ENCODE measurements at regions not wholly inside any gene's neighbourhood (a gene's known extent, or its start where the extent isn't known, plus 50 kb on each side); places are given as distances from the start of the nearest gene placed in this dataset.
A peak's percentile ranks its signal among the peaks of the same experiment; 100 is the strongest.

GRCh38 chr13:71964491-71965100, 97.6 kb upstream of the DACH1 start:
- peak overlapping the region in 3 of 6 donors; percentile 7 to 78 (median 46) for H3K27ac Mint-ChIP-seq
- H3K36me3 Mint-ChIP-seq = no peaks in the 10 kb centered on the region
- H3K4me3 Mint-ChIP-seq = peak overlapping the region; percentile 53 to 81 (median 72)
- peaks cover 0 to 8% (median 3%) of the 10 kb centered on the region in 6 donors for H3K9me3 Mint-ChIP-seq
- DNase-seq = no peak
- peaks cover 3 to 7% of the 10 kb centered on the region in 2 donors for H3K4me1 Mint-ChIP-seq
- H3K27me3 Mint-ChIP-seq (ENCODE audit: low read depth in 3 of 3) = no peaks in the 10 kb centered on the region

- Mint-ChIP-seq H3K36me3 (no peaks in the 10 kb centered on the region), H3K4me1 (peaks cover 3 to 7% of the 10 kb centered on the region in 2 donors)
Measured at GRCh38 chr13:71962735-71963134, 95.7 kb upstream of the DACH1 start.

GRCh38 chr13:71962126-71962525, 95.1 kb upstream of the DACH1 start:
- DNase-seq = no peak
- Mint-ChIP-seq H3K4me3 (no peak overlapping the region), H3K9me3 (peaks cover 0 to 8% (median 2%) of the 10 kb centered on the region in 6 donors), H3K27ac (no peak overlapping the region), H3K4me1 (peaks cover 3 to 7% of the 10 kb centered on the region in 2 donors), H3K36me3 (no peaks in the 10 kb centered on the region), H3K27me3 (ENCODE audit: low read depth in 3 of 3) (no peaks in the 10 kb centered on the region)

More at GRCh38 chr13:71962735-71963134, 95.7 kb upstream of the DACH1 start:
- H3K4me3 Mint-ChIP-seq = no peak overlapping the region
- no peak for DNase-seq
- H3K27ac Mint-ChIP-seq = no peak overlapping the region
- H3K9me3 Mint-ChIP-seq = peaks cover 0 to 8% (median 2%) of the 10 kb centered on the region in 6 donors
- H3K27me3 Mint-ChIP-seq (ENCODE audit: low read depth in 3 of 3) = no peaks in the 10 kb centered on the region

GRCh38 chr13:71949441-71949840, 82.4 kb upstream of the DACH1 start:
- H3K27me3 Mint-ChIP-seq (ENCODE audit: low read depth in 3 of 3) = peaks cover 0 to 1% (median 0%) of the 10 kb centered on the region in 3 donors
- H3K36me3 Mint-ChIP-seq = no peaks in the 10 kb centered on the region
- no peak for DNase-seq
- peaks cover 0 to 13% (median 4%) of the 10 kb centered on the region in 6 donors for H3K9me3 Mint-ChIP-seq
- no peak overlapping the region for H3K27ac Mint-ChIP-seq
- no peak overlapping the region for H3K4me3 Mint-ChIP-seq
- H3K4me1 Mint-ChIP-seq = no peaks in the 10 kb centered on the region

- no peak for DNase-seq
- Mint-ChIP-seq H3K36me3 (no peaks in the 10 kb centered on the region), H3K27ac (no peak overlapping the region), H3K4me1 (peaks cover 0 to 5% of the 10 kb centered on the region in 2 donors), H3K4me3 (no peak overlapping the region), H3K27me3 (ENCODE audit: low read depth in 3 of 3) (peaks cover 0 to 2% (median 0%) of the 10 kb centered on the region in 3 donors), H3K9me3 (peaks cover 0 to 14% (median 7%) of the 10 kb centered on the region in 6 donors)
Measured at GRCh38 chr13:71939186-71939585, 72.2 kb upstream of the DACH1 start.

- Mint-ChIP-seq H3K4me1 (no peaks in the 10 kb centered on the region), H3K36me3 (no peaks in the 10 kb centered on the region), H3K4me3 (no peak overlapping the region), H3K9me3 (peaks cover 0 to 10% (median 5%) of the 10 kb centered on the region in 6 donors), H3K27me3 (ENCODE audit: low read depth in 3 of 3) (peaks cover 0 to 2% (median 0%) of the 10 kb centered on the region in 3 donors), H3K27ac (no peak overlapping the region)
- no peak for DNase-seq
Measured at GRCh38 chr13:71935166-71935840, 68.3 kb upstream of the DACH1 start.

GRCh38 chr13:71924931-71925330, 57.9 kb upstream of the DACH1 start:
- no peaks in the 10 kb centered on the region for H3K27me3 Mint-ChIP-seq (ENCODE audit: low read depth in 3 of 3)
- H3K36me3 Mint-ChIP-seq = no peaks in the 10 kb centered on the region
- H3K27ac Mint-ChIP-seq = no peak overlapping the region
- H3K4me1 Mint-ChIP-seq = no peaks in the 10 kb centered on the region
- H3K9me3 Mint-ChIP-seq = peaks cover 0 to 11% (median 2%) of the 10 kb centered on the region in 6 donors
- no peak overlapping the region for H3K4me3 Mint-ChIP-seq
- no peak for DNase-seq

- no peaks in the 10 kb centered on the region for H3K4me1 Mint-ChIP-seq
- no peak overlapping the region for H3K27ac Mint-ChIP-seq
- H3K36me3 Mint-ChIP-seq = no peaks in the 10 kb centered on the region
- H3K9me3 Mint-ChIP-seq = peaks cover 0 to 9% (median 1%) of the 10 kb centered on the region in 6 donors
- no peaks in the 10 kb centered on the region for H3K27me3 Mint-ChIP-seq (ENCODE audit: low read depth in 3 of 3)
- H3K4me3 Mint-ChIP-seq = no peak overlapping the region
- no peak for DNase-seq
Measured at GRCh38 chr13:71922194-71922593, 55.2 kb upstream of the DACH1 start.
